ENCODE measurements at regions not wholly inside any gene's neighbourhood (a gene's known extent, or its start where the extent isn't known, plus 50 kb on each side); places are given as distances from the start of the nearest gene placed in this dataset.

DNA sequence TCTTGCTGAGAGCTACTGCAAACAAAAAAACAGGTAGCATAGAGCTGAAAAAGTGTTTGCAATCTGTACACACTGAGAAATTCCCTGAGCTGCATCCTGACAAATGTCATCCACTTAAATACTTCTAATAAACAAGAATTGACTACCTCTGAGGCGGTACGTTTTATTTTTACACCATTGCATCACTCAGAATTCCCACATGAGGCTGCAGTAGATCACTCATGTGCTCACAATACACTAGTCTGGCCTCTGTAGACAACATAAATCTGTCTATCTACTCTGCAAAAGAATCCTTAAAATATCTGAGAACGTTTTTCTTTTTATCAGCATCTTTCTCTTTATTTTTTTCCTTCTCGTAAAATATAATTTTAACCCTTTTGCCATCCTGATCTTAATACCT, 661.4 kb downstream of the EPHA7 start:
- TF ChIP-seq CTCF (conservative IDR thresholded peaks at IDR 0.05; ENCODE audit: low read depth, low read length) (no peak), EZH2 (IDR thresholded peaks at IDR 0.05; ENCODE audit: borderline replicate concordance, low read depth, low read length, poor library complexity, severe bottlenecking) (no peak)

Data from A673 (cell line).